K562 (cell line): ENCODE measurements at regions not wholly inside any gene's neighbourhood (a gene's known extent, or its start where the extent isn't known, plus 50 kb on each side); places are given as distances from the start of the nearest gene placed in this dataset.

ENCODE experiments used
- CREM ChIP-seq: IDR thresholded peaks from 2 replicates; pipeline ENCODE4 v1.6.1; 2014; ENCODE audit warnings: antibody characterized with exemption, low read depth
- SNRNP70 ChIP-seq: fragments of 200-400 bp; formaldehyde crosslinking; optimal IDR thresholded peaks from 2 replicates; pipeline ENCODE3; 2017; ENCODE audit warnings: low read depth, low read length
- ZFP36 ChIP-seq: fragments of 150-350 bp; IDR thresholded peaks from 2 replicates; pipeline ENCODE4 v1.6.1; 2018; ENCODE audit warnings: low read length, low read depth; ENCODE audit not compliant: partially characterized antibody
- TF ChIP-seq, protein P1 (sequence below): fragments of 250-450 bp; sonication (Bioruptor Pico); IDR thresholded peaks from 2 replicates; pipeline ENCODE4 v1.5.0; 2022; ENCODE audit warnings: mild to moderate bottlenecking
- TF ChIP-seq, protein P2 (sequence below): fragments of 450-650 bp; IDR thresholded peaks from 2 replicates; pipeline ENCODE4 v1.6.1; 2016

DNA sequence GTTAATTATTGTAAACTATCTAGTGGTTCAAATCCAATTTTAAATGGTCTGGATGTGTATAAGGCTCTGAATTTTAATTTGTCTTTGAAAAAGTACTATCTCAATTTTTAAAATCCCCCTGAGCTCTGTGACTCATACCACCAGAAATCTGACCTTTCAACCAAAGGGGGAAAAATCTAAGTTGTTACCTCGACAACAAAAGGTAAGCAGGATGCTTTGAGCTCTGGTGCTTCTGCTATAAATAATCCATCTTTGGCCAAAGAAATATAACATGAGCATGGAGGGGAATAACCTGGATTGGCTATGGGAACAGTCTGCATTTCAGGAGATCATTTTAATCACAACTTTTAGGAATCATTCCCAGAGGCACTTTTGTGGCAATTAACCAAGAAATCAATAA, 76.3 kb upstream of the PCSK1 start:
- TF ChIP-seq SNRNP70 (no peak), CREM (no peak), ZFP36 (no peak)
- TF ChIP-seq, protein P1, sequence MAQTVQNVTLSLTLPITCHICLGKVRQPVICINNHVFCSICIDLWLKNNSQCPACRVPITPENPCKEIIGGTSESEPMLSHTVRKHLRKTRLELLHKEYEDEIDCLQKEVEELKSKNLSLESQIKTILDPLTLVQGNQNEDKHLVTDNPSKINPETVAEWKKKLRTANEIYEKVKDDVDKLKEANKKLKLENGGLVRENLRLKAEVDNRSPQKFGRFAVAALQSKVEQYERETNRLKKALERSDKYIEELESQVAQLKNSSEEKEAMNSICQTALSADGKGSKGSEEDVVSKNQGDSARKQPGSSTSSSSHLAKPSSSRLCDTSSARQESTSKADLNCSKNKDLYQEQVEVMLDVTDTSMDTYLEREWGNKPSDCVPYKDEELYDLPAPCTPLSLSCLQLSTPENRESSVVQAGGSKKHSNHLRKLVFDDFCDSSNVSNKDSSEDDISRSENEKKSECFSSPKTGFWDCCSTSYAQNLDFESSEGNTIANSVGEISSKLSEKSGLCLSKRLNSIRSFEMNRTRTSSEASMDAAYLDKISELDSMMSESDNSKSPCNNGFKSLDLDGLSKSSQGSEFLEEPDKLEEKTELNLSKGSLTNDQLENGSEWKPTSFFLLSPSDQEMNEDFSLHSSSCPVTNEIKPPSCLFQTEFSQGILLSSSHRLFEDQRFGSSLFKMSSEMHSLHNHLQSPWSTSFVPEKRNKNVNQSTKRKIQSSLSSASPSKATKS (CRISPR knock-in tag) = no peak
- TF ChIP-seq, protein P2, sequence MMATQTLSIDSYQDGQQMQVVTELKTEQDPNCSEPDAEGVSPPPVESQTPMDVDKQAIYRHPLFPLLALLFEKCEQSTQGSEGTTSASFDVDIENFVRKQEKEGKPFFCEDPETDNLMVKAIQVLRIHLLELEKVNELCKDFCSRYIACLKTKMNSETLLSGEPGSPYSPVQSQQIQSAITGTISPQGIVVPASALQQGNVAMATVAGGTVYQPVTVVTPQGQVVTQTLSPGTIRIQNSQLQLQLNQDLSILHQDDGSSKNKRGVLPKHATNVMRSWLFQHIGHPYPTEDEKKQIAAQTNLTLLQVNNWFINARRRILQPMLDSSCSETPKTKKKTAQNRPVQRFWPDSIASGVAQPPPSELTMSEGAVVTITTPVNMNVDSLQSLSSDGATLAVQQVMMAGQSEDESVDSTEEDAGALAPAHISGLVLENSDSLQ = no peak
